ENCODE measurements at regions not wholly inside any gene's neighbourhood (a gene's known extent, or its start where the extent isn't known, plus 50 kb on each side); places are given as distances from the start of the nearest gene placed in this dataset.

DNA sequence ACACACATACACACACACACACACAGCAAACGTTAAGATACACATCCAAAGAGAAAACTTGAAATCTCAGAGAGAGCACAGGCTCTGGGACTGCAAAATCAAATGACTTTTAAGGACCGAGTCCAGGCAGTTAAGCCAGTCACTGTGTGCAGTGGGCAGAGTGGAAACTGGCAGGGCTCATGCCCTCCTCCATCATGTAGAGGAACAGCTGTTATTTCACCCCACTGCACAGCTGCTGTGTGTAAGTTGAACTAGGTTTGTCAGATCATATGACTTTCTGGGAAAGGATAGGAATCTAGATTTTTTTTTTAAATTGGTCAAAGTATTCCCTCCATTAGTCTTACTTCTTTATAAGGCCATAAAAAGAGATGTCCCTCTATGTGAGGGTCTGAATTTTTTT is 1002.1 kb downstream of the UQCRFS1 start:
- no peak for DNase-seq (ENCODE audit: low read depth)

- DNase-seq (ENCODE audit: low read depth), result no peak
Observed at GRCh38 chr19:28208745-28209144, 1004.2 kb downstream of the UQCRFS1 start.

- no peak for DNase-seq (ENCODE audit: low read depth)
Observed at GRCh38 chr19:28207244-28207643, 1005.7 kb downstream of the UQCRFS1 start.

DNA sequence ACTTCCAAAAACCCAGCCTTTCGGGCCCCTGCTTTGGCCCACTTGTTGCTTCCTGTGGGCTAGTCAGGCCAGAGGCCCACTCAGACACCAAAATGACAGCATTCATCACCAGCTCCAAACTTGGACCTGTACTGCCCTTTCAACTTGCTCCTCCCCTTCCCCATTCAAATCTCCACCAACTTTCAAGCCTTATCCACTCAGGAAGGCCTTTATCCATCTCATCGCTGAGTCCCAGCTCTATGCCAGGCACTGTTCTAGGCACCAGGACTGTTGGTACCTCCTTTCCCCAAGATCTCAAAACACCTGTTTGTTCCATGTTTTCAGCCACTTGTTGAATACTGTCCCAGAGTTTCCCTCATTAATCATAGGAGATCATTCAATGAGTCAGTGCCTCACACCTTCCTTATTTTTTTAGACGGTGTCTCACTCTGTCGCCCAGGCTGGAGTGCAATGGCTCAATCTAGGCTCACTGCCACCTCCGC is 1011.4 kb downstream of the UQCRFS1 start:
- DNase-seq (ENCODE audit: low read depth), result no peak

DNA sequence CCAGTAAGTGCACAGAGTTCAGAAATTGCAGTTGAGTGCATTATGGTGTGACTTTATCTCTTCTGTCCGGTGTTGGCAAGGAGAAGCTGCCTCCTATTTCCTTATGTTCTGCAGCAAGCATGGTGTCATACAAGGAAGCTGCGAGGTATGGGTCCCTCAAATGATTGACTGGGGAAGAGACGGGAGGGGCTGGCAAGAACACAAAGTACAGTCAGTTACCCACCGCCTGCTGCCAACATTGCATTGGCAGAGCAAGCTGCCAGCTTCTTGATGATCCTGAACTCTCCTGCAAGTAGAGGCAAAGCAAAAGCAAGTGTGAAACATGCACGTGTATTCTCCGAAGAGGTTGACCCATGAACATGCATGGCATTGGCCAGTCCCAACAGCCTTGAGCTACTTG is 1013.6 kb downstream of the UQCRFS1 start:
- no peak for DNase-seq (ENCODE audit: low read depth)

- DNase-seq (ENCODE audit: low read depth), result no peak
Observed at GRCh38 chr19:28196961-28197360, 1016.0 kb downstream of the UQCRFS1 start.

- DNase-seq (ENCODE audit: low read depth), result no peak
Observed at GRCh38 chr19:28196101-28196500, 1016.9 kb downstream of the UQCRFS1 start.

DNA sequence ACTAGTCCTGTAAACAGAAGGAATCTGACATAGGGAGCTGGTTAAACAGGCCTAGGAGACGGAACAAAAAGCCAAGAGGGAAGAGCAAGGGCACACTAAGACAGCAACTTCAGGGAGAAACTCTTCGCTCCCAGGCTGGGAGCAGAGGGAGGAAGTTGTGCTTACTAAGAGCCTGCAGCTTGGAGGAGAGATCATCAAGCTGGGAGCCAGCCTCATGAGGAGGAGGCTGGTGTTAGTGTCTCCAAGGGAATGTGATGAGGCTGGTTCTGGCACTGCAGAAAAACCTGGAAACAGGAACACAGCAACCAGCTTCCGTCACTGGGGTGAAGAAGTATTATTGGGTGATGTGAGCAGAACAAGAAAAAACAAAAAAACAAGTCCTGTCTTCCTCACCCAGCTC is 1027.3 kb downstream of the UQCRFS1 start:
- no peak for DNase-seq (ENCODE audit: low read depth)

DNA sequence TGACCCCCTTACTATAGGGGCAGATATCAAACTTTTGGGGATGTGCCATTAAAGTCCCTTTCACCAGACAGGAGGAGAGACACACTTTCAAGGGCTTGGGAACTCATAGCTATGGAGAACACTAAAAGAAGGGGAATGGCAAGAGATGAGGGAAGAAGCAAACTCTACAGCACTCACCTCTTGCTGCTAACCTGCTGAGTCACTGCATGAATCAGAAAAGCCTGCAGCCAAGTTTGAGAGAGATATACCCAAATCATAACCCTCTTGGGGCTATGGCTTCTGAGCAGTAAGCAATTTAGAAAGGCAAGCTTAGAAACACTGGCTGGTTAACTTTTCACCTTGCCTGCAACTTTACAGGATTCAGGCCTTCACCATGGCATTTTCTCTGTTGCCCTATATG is 1028.0 kb downstream of the UQCRFS1 start:
- no peak for DNase-seq (ENCODE audit: low read depth)

- DNase-seq (ENCODE audit: low read depth), result no peak
Observed at GRCh38 chr19:28176193-28176592, 1036.8 kb downstream of the UQCRFS1 start.

GRCh38 chr19:28171983-28172382 is 1041.0 kb downstream of the UQCRFS1 start:
- DNase-seq (ENCODE audit: low read depth), result no peak

DNA sequence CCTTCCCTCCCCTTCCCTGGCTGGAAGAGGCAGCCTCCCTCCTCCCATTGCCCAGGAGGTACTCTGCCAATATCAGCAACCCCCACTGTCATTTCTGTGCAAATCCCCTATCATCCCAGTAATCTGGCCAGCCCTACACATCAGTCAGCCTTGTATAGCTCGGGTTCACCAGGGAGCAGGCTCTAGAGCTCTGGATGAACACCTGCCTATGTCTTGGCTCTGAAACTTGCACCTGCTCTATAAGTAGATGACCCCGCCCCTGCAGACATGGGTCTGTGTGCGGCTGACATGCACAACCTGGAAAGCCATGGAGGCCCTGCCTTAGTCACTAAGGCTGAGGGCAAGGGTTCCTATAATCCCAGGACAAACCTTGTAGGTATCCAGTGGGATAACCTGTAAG is 1042.9 kb downstream of the UQCRFS1 start:
- no peak for DNase-seq (ENCODE audit: low read depth)

- no peak for DNase-seq (ENCODE audit: low read depth)
Observed at GRCh38 chr19:28169168-28169887, 1043.6 kb downstream of the UQCRFS1 start.

DNA sequence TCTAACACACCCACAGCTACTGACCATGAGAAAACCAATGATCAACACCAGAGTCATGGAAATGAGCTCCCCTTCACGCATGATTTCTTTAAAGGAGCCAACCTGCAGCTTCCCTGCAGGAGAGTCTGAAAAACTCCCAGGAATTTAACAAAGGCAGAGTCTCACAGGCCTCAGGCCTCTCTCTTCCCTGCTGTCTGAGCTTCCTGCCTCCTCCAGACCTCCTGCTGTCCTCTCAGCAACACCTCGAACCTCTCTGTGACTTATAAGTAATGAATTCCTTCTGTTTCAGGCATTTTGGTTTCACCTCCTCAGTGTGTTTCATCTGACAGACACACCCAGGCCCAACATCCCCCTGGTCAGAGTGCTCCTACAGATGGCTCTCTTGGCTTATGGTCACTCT is 1044.4 kb downstream of the UQCRFS1 start:
- no peak for DNase-seq (ENCODE audit: low read depth)

- no peak for DNase-seq (ENCODE audit: low read depth)
Observed at GRCh38 chr19:28166025-28166424, 1046.9 kb downstream of the UQCRFS1 start.

DNA sequence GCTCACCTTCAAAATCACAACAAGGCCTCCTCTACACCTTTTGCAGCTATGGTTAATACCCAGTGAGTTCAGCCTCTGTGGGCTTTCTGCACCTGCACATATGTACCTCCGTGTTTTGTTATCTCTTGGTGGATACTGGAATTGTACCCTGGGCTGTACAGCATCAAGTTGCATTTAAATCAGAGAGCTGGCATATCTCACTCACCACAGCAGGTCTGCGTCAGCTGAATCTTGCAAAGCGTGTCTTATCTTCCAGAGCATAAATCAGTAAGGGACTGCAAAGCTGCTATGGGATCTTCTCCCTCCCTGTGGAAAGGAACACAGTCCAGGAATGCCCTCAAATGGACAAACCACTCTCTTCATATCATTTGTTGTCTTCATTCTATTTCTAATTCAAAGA is 1048.7 kb downstream of the UQCRFS1 start:
- no peak for DNase-seq (ENCODE audit: low read depth)

DNA sequence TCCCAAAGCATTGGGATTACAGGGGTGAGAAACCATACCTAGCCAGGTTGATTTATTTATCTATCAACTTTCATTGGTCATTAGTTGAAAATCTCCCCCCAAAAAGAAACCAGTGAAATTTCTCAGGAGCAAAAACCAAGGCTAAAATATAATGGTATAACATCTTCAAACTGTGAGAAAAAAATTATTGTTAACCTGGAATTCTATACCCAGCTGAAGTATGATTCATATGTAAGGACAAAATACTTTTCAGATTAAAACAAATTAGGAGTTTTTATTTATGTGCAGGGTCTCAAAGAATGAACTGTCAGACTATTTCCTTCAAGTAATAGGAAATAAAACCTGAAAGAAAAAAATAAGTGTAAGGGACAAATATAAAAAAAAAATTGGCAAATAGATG is 1053.9 kb downstream of the UQCRFS1 start:
- no peak for DNase-seq (ENCODE audit: low read depth)

- no peak for DNase-seq (ENCODE audit: low read depth)
Observed at GRCh38 chr19:28155265-28155664, 1057.7 kb downstream of the UQCRFS1 start.

- DNase-seq (ENCODE audit: low read depth), result no peak
Observed at GRCh38 chr19:28154077-28154476, 1058.9 kb downstream of the UQCRFS1 start.

DNA sequence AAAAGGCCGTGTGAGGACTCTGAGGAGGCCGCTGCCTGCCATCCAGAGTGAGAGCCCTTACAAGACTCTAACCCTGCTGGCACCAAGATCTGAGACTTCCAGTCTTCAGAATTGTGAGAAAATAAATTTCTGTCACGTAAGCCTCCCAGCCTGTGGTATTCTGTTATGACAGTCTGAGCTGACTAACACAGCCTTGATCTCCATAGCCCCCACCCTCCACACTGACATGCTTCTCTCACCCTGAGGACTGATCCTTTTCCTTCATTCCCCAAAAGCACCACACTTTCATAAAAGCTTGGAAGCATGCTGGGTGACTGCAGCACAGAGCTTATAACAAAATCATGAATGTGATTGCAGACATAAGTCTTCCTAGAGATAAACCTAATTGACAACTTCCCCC is 1059.8 kb downstream of the UQCRFS1 start:
- no peak for DNase-seq (ENCODE audit: low read depth)

DNA sequence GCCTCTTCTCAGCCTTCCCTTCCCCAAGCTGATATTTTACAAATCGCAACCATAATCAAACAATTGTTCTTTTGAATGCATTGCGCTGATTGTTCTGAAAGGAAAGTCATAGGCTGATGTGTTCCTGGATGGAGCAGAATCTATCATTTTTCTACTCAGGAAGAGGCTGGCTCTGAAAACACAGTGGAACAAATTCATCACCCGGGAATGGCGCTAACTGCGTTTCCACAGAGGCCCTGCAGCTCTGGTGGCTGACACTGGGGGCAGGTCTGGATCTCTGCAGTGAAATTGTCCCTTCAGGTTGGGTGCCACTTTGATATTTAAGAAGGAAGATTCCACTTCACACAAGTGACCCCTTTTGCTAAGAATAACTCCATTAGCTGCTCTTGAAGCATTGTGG is 1060.8 kb downstream of the UQCRFS1 start:
- no peak for DNase-seq (ENCODE audit: low read depth)

DNA sequence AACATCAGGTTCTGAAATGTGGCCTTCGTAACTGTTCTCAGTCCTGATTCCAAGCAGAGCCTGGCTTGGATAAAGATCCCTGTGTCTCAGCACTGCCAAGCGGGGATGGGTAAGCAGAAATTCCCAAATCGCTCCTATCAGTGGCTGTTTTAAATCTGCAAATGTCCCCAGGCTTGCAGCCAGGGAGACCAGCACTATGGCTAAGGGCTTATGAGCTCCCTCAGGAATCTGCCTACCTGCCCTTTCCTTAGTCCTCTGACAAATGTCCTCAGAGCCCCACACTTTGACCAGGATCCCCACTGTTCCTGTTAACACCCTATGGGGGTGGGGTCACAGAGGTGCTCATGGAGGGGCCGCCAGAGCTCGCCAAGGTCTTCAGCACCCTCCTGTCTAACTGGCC is 1062.8 kb downstream of the UQCRFS1 start:
- no peak for DNase-seq (ENCODE audit: low read depth)

GRCh38 chr19:28148554-28148953 is 1064.4 kb downstream of the UQCRFS1 start:
- no peak for DNase-seq (ENCODE audit: low read depth)

DNA sequence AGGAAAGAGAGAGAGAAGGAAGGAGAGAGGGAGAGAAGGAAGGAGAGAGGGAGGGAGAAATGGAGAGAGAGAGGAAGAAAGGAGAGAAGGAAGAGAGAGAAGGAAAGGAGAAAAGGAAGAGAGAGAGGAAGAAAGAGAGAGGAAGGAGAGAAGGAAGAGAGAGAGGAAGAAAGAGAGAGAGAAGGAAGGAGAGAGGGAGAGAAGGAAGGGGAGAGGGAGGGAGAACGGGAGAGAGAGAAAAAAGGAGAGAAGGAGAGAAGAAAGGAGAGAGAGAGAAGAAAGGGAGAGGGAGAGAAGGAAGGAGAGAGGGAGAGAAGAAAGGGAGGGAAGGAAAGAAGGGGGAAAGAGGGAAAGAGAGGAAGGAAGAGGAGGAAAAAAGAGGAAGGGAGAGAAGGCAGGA is 1070.7 kb downstream of the UQCRFS1 start:
- no peak for DNase-seq (ENCODE audit: low read depth)

Measured in stimulated activated CD8-positive, alpha-beta memory T cell treated with anti-CD3 and anti-CD28 coated beads, Interleukin-7, amount 100 ng/mL, for 24 hours (primary cell).